ENCODE measurements at regions not wholly inside any gene's neighbourhood (a gene's known extent, or its start where the extent isn't known, plus 50 kb on each side); places are given as distances from the start of the nearest gene placed in this dataset.
"Not testable (repeated sequence)": the region's sequence is repeated elsewhere in the genome, so short reads cannot be mapped to it uniquely, and the experiment has no call there.

GRCh38 chr9:42288002-42288864, 104.8 kb downstream of the SPATA31A6 start:
- H3K4me1 Mint-ChIP-seq (ENCODE audit: unreplicated experiment); H3K36me3 Mint-ChIP-seq (ENCODE audit: unreplicated experiment); DNase-seq (ENCODE audit: extremely low spot score, unreplicated experiment); H3K27ac Mint-ChIP-seq (ENCODE audit: unreplicated experiment); H3K27me3 Mint-ChIP-seq (ENCODE audit: unreplicated experiment); H3K9me3 Mint-ChIP-seq (ENCODE audit: unreplicated experiment); H3K4me3 Mint-ChIP-seq (ENCODE audit: unreplicated experiment): not testable (repeated sequence)

DNA sequence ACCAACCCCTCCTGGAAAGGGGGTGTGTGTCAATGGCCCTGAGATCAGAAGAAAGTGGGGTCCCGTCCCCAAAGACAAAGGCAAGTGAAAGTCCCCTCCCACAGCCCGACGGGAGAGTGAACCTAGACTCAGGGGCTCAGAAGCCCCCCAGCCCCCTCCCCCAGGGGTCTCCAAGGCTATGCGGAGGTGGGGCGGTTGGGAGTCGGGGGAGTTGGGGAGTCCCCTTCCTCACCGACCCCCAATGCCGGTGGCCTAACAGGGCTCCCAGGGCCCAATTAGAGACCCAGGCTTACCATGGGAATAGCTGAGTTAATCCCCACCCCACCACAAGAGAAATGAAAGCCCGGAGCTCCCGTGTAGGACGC, 105.4 kb downstream of the SPATA31A6 start:
- not testable (repeated sequence) for H3K9me3 Mint-ChIP-seq (ENCODE audit: unreplicated experiment); H3K4me1 Mint-ChIP-seq (ENCODE audit: unreplicated experiment); H3K36me3 Mint-ChIP-seq (ENCODE audit: unreplicated experiment); DNase-seq (ENCODE audit: extremely low spot score, unreplicated experiment); H3K27ac Mint-ChIP-seq (ENCODE audit: unreplicated experiment); H3K27me3 Mint-ChIP-seq (ENCODE audit: unreplicated experiment); H3K4me3 Mint-ChIP-seq (ENCODE audit: unreplicated experiment)

GRCh38 chr9:42300124-42300523, 116.7 kb downstream of the SPATA31A6 start:
- H3K27ac Mint-ChIP-seq (ENCODE audit: unreplicated experiment); H3K9me3 Mint-ChIP-seq (ENCODE audit: unreplicated experiment); H3K4me3 Mint-ChIP-seq (ENCODE audit: unreplicated experiment); DNase-seq (ENCODE audit: extremely low spot score, unreplicated experiment); H3K36me3 Mint-ChIP-seq (ENCODE audit: unreplicated experiment); H3K27me3 Mint-ChIP-seq (ENCODE audit: unreplicated experiment); H3K4me1 Mint-ChIP-seq (ENCODE audit: unreplicated experiment): not testable (repeated sequence)

DNA sequence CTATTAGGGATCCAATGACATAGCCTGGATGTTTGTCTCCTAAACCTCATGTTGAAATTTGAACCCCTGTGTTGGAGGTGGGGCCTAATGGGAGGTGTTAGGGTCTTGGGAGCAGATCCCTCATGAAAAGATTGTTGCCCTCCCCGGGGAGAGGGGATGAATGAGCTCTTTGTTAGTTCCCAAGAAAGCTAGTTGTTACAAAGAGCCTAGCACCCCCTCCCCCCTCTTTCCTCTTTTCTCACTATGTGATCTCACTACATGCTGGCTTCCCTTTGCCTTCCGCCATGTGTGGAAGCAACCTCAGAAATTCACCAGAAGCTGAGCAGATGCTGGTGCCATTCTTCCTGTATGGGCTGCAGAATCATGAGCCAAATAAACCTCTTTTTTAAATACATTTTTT, 123.2 kb downstream of the SPATA31A6 start:
- H3K4me3 Mint-ChIP-seq (ENCODE audit: unreplicated experiment); H3K27ac Mint-ChIP-seq (ENCODE audit: unreplicated experiment): not testable (repeated sequence)

DNA sequence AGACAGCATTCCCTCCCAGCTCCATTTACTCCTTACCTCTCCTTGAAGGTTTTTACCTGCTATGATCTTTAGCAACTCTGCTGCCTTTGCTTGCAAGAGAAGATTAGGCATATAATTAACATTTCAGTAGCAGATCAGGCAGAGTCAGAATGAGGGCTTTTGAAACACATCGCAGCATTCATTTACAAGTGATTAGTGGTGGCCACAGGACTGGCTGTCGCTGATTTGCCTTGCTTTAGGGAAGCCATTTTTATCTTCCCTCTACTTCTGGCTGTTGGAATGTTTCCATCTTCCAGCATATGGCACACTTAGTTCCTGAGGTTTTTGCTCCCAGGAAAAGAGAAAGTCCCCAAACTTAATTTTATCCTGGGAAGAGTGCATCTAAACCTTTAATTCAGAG, 124.0 kb downstream of the SPATA31A6 start:
- not testable (repeated sequence) for H3K9me3 Mint-ChIP-seq (ENCODE audit: unreplicated experiment); H3K4me1 Mint-ChIP-seq (ENCODE audit: unreplicated experiment); H3K36me3 Mint-ChIP-seq (ENCODE audit: unreplicated experiment); H3K4me3 Mint-ChIP-seq (ENCODE audit: unreplicated experiment); H3K27ac Mint-ChIP-seq (ENCODE audit: unreplicated experiment); H3K27me3 Mint-ChIP-seq (ENCODE audit: unreplicated experiment); DNase-seq (ENCODE audit: extremely low spot score, unreplicated experiment)

More for the DNA sequence above, 123.2 kb downstream of the SPATA31A6 start:
- not testable (repeated sequence) for H3K36me3 Mint-ChIP-seq (ENCODE audit: unreplicated experiment); H3K4me1 Mint-ChIP-seq (ENCODE audit: unreplicated experiment); H3K27me3 Mint-ChIP-seq (ENCODE audit: unreplicated experiment); H3K9me3 Mint-ChIP-seq (ENCODE audit: unreplicated experiment); DNase-seq (ENCODE audit: extremely low spot score, unreplicated experiment)

GRCh38 chr9:42310972-42311371, 127.5 kb downstream of the SPATA31A6 start:
- H3K27me3 Mint-ChIP-seq (ENCODE audit: unreplicated experiment); H3K4me3 Mint-ChIP-seq (ENCODE audit: unreplicated experiment); H3K27ac Mint-ChIP-seq (ENCODE audit: unreplicated experiment); DNase-seq (ENCODE audit: extremely low spot score, unreplicated experiment); H3K9me3 Mint-ChIP-seq (ENCODE audit: unreplicated experiment); H3K4me1 Mint-ChIP-seq (ENCODE audit: unreplicated experiment); H3K36me3 Mint-ChIP-seq (ENCODE audit: unreplicated experiment): not testable (repeated sequence)

- not testable (repeated sequence) for H3K36me3 Mint-ChIP-seq (ENCODE audit: unreplicated experiment); H3K4me3 Mint-ChIP-seq (ENCODE audit: unreplicated experiment); H3K27me3 Mint-ChIP-seq (ENCODE audit: unreplicated experiment); H3K4me1 Mint-ChIP-seq (ENCODE audit: unreplicated experiment); DNase-seq (ENCODE audit: extremely low spot score, unreplicated experiment); H3K9me3 Mint-ChIP-seq (ENCODE audit: unreplicated experiment); H3K27ac Mint-ChIP-seq (ENCODE audit: unreplicated experiment)
- TF ChIP-seq, protein P1, sequence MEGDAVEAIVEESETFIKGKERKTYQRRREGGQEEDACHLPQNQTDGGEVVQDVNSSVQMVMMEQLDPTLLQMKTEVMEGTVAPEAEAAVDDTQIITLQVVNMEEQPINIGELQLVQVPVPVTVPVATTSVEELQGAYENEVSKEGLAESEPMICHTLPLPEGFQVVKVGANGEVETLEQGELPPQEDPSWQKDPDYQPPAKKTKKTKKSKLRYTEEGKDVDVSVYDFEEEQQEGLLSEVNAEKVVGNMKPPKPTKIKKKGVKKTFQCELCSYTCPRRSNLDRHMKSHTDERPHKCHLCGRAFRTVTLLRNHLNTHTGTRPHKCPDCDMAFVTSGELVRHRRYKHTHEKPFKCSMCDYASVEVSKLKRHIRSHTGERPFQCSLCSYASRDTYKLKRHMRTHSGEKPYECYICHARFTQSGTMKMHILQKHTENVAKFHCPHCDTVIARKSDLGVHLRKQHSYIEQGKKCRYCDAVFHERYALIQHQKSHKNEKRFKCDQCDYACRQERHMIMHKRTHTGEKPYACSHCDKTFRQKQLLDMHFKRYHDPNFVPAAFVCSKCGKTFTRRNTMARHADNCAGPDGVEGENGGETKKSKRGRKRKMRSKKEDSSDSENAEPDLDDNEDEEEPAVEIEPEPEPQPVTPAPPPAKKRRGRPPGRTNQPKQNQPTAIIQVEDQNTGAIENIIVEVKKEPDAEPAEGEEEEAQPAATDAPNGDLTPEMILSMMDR (IDR thresholded peaks at IDR 0.05), result peak; percentile 19
Observed at GRCh38 chr9:42316026-42316425, 132.6 kb downstream of the SPATA31A6 start.

GRCh38 chr9:42317677-42318076, 134.2 kb downstream of the SPATA31A6 start:
- H3K4me1 Mint-ChIP-seq (ENCODE audit: unreplicated experiment); DNase-seq (ENCODE audit: extremely low spot score, unreplicated experiment); H3K27ac Mint-ChIP-seq (ENCODE audit: unreplicated experiment); H3K9me3 Mint-ChIP-seq (ENCODE audit: unreplicated experiment); H3K36me3 Mint-ChIP-seq (ENCODE audit: unreplicated experiment); H3K27me3 Mint-ChIP-seq (ENCODE audit: unreplicated experiment); H3K4me3 Mint-ChIP-seq (ENCODE audit: unreplicated experiment): not testable (repeated sequence)

DNA sequence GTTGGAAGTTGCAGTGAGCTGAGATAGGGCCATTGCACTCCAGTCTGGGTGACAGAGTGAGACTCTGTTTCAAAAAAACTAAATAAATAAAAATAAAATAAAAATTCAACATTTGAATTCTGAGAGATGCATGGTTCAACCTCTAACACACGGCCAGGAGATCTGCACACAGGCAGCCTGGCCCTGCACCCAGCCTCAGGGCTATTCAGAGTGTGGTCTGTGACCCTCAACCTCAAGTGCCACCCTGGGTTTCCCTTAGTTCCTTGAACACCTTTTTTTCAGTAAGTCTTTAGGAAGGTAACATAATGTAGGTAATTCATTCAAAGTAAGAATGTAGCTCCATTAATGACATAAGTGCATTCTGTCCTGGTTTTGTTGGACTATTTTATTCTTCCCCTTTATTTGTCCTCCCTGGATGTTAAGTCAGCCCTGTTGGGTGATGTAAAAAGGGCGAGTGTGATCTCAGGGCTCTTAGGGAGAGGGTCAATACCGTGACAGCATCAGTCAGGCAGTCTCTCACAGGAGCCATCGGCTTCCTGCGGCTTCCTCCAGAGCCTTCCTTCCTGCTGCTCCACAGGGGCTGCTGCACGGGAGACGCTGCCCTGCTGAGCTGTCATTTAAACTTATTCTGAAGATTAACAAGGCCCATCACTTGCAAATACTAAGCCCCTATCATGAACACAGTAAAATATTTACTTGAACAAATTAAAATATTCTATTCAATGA, 139.8 kb downstream of the SPATA31A6 start:
- H3K4me1 Mint-ChIP-seq (ENCODE audit: unreplicated experiment); H3K4me3 Mint-ChIP-seq (ENCODE audit: unreplicated experiment); H3K27me3 Mint-ChIP-seq (ENCODE audit: unreplicated experiment); H3K9me3 Mint-ChIP-seq (ENCODE audit: unreplicated experiment); H3K36me3 Mint-ChIP-seq (ENCODE audit: unreplicated experiment); DNase-seq (ENCODE audit: extremely low spot score, unreplicated experiment): not testable (repeated sequence)
- peak overlapping the region; percentile 16 for H3K27ac Mint-ChIP-seq (ENCODE audit: unreplicated experiment)

DNA sequence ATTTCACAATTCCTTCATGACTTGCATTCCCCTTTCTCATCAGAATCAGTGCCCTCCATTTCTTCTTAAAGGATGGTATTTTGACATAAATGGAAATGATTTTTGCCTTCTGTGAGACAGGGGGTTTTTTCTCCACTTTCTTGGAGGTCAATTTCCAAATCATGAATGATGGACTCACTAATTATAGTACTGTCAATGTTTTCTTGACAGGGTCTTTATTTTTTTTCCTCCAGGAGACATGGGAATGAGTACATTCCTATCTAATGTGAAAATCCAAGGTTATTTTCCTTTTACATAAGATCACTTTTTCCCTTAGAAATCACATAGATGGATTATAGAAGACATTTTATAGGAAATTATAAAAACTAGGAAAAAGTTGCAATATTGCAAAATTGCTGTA, 141.7 kb downstream of the SPATA31A6 start:
- not testable (repeated sequence) for H3K27ac Mint-ChIP-seq (ENCODE audit: unreplicated experiment); H3K4me1 Mint-ChIP-seq (ENCODE audit: unreplicated experiment); H3K4me3 Mint-ChIP-seq (ENCODE audit: unreplicated experiment); H3K27me3 Mint-ChIP-seq (ENCODE audit: unreplicated experiment); H3K36me3 Mint-ChIP-seq (ENCODE audit: unreplicated experiment); H3K9me3 Mint-ChIP-seq (ENCODE audit: unreplicated experiment); DNase-seq (ENCODE audit: extremely low spot score, unreplicated experiment)

DNA sequence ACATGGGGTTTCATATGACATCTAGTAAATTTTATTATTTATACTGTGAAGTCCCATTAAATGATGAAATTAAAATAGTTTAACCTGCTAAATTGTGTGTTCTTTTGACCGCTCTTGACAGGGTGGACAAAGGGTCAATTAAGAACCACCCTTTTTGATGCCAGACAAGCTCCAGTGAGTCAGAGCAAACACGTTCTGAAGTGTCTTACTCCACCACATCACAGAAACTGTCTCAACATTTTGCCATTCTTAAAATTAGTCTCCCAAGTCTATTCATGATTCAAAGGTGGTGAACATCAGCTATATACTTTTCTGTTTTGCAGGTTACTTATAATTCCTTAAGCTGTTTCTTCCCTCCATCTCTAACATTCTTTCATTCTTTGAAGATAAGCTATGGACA, 142.1 kb downstream of the SPATA31A6 start:
- H3K4me3 Mint-ChIP-seq (ENCODE audit: unreplicated experiment); DNase-seq (ENCODE audit: extremely low spot score, unreplicated experiment); H3K9me3 Mint-ChIP-seq (ENCODE audit: unreplicated experiment); H3K27me3 Mint-ChIP-seq (ENCODE audit: unreplicated experiment); H3K27ac Mint-ChIP-seq (ENCODE audit: unreplicated experiment); H3K4me1 Mint-ChIP-seq (ENCODE audit: unreplicated experiment); H3K36me3 Mint-ChIP-seq (ENCODE audit: unreplicated experiment): not testable (repeated sequence)
